ENCODE measurements at regions not wholly inside any gene's neighbourhood (a gene's known extent, or its start where the extent isn't known, plus 50 kb on each side); places are given as distances from the start of the nearest gene placed in this dataset.

DNA sequence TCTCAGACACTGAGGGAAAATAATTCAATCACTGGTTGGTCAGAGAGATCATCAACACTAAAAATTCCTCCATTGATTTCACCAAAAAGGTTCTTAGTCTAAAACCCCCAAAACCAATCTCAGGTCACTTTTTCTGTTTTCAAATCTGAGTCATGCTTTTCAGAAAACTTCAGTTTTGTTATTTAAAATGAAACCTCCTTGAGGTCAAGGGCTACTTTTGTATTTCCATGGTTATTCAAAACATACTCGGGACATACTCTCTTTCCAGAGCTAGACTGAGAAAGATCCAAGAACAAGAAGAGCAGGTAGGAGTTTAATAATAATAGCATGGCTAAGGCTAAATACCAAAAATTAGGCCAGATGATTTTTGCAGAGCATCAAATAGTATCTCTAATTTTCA lies 152.8 kb downstream of the SDHAF3 start:
- H3K4me1 ChIP-seq (replicated peaks; ENCODE audit: insufficient read depth) = no peaks in the 10 kb centered on the region
- H3K36me3 ChIP-seq (ENCODE audit: low read depth) = no peaks in the 10 kb centered on the region
- no peaks in the 10 kb centered on the region for H4K20me1 ChIP-seq (ENCODE audit: insufficient read depth)
- intact Hi-C loops (cut with micrococcal nuclease; ENCODE audit: unreplicated experiment) = no loop called here
- H3F3A ChIP-seq (ENCODE audit: insufficient read depth, low read depth) = no peaks in the 10 kb centered on the region
- no peak overlapping the region for H3K27ac ChIP-seq
- H3K27me3 ChIP-seq (ENCODE audit: insufficient read depth, low read depth) = peaks cover 10% of the 10 kb centered on the region; the same call in 1 of the 2 replicates
- BruUV-seq (replicated peaks) = no TSS peak
- no peak overlapping the region for H2AFZ ChIP-seq
- no peak for DNase-seq
- H3K79me2 ChIP-seq (ENCODE audit: low read depth) = no peaks in the 10 kb centered on the region
- no peak overlapping the region for H3K4me2 ChIP-seq
- H3K9me2 ChIP-seq (ENCODE audit: insufficient read depth) = no peaks in the 10 kb centered on the region
- no peak overlapping the region for H3K4me3 ChIP-seq
- ChIA-PET POLR2A (ENCODE audit: unreplicated experiment) (no interaction called here), CTCF (no interaction called here)
- no peaks in the 10 kb centered on the region for H3K9me3 ChIP-seq (ENCODE audit: insufficient read depth, low read depth)
- no peak for TF ChIP-seq EZH2 (IDR thresholded peaks at IDR 0.05; ENCODE audit: low read depth)
- TF ChIP-seq, protein P1, sequence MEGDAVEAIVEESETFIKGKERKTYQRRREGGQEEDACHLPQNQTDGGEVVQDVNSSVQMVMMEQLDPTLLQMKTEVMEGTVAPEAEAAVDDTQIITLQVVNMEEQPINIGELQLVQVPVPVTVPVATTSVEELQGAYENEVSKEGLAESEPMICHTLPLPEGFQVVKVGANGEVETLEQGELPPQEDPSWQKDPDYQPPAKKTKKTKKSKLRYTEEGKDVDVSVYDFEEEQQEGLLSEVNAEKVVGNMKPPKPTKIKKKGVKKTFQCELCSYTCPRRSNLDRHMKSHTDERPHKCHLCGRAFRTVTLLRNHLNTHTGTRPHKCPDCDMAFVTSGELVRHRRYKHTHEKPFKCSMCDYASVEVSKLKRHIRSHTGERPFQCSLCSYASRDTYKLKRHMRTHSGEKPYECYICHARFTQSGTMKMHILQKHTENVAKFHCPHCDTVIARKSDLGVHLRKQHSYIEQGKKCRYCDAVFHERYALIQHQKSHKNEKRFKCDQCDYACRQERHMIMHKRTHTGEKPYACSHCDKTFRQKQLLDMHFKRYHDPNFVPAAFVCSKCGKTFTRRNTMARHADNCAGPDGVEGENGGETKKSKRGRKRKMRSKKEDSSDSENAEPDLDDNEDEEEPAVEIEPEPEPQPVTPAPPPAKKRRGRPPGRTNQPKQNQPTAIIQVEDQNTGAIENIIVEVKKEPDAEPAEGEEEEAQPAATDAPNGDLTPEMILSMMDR (conservative IDR thresholded peaks at IDR 0.05) = no peak

DNA sequence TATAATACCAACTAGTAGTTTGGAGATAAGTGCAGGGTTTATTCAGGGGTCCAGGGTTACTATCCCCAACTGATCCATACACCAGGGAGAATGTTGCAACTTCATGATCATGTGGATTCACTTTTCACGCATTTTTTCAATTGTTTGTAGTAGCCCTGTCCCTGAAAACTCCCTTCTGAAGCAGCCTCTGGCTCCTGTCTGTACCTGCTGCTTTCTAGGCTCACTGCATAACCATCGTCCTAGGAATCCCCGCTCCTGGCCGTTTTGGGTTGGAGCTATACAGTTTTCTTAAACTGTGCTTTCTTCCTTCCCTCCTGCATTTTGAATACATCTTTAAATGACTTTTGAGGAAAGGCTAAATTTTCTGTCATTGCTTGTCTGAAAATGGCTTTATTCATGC lies 154.1 kb downstream of the SDHAF3 start:
- H3K4me2 ChIP-seq = no peak overlapping the region
- no peak overlapping the region for H2AFZ ChIP-seq
- no peaks in the 10 kb centered on the region for H3K4me1 ChIP-seq (replicated peaks; ENCODE audit: insufficient read depth)
- no peaks in the 10 kb centered on the region for H3K36me3 ChIP-seq (ENCODE audit: low read depth)
- H3K4me3 ChIP-seq = no peak overlapping the region
- no peak overlapping the region for H3K27ac ChIP-seq
- no TSS peak for BruUV-seq (replicated peaks)
- TF ChIP-seq, protein P1 (conservative IDR thresholded peaks at IDR 0.05) = no peak
- no peak for TF ChIP-seq EZH2 (IDR thresholded peaks at IDR 0.05; ENCODE audit: low read depth)
- H3K9me3 ChIP-seq (ENCODE audit: insufficient read depth, low read depth) = no peaks in the 10 kb centered on the region
- H3F3A ChIP-seq (ENCODE audit: insufficient read depth, low read depth) = no peaks in the 10 kb centered on the region
- H3K79me2 ChIP-seq (ENCODE audit: low read depth) = no peaks in the 10 kb centered on the region
- peaks cover 10% of the 10 kb centered on the region; the same call in 1 of the 2 replicates for H3K27me3 ChIP-seq (ENCODE audit: insufficient read depth, low read depth)
- ChIA-PET CTCF (no interaction called here), POLR2A (ENCODE audit: unreplicated experiment) (no interaction called here)
- H4K20me1 ChIP-seq (ENCODE audit: insufficient read depth) = no peaks in the 10 kb centered on the region
- no peaks in the 10 kb centered on the region for H3K9me2 ChIP-seq (ENCODE audit: insufficient read depth)
- DNase-seq = no peak
- intact Hi-C loops (cut with micrococcal nuclease; ENCODE audit: unreplicated experiment) = no loop called here

DNA sequence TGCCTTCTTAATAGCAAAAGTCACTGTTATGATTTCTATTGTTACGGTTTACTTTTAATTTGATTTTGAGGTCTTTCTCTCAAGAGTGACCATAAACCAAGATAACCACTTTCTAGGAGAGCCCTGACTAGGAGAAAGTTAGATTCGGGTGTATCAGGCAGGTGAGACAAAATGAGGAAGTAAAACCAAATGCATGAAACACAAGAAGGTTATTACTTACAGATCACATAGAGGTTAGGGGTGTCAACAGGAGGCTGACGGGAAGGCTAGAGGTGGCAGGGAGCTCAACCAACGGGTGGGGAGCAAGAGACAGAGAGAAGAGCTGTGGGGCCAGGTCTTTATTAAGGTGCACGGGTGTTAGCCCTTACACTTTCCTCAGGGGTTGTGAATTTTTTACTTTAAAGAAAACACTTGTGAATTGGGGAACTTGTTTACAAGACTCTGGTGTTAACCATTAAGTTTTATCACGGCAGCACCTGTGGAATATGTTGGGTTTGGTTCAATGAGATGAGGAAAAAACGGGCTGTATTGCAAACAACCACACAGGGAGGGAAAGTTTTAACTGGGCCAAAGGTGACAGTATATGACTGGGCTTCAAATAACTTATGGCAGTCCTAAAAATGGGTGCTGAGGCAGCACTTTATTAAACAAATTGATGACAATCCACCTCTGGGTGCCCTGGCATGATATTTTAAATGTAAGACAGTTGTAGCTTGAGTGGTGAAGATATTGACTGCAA lies 154.9 kb downstream of the SDHAF3 start:
- CTCF ChIA-PET = no interaction called here
- Histone ChIP-seq H3K4me2 (no peak overlapping the region), H3F3A (ENCODE audit: insufficient read depth, low read depth) (no peaks in the 10 kb centered on the region), H3K9me3 (ENCODE audit: insufficient read depth, low read depth) (no peaks in the 10 kb centered on the region), H3K4me3 (no peak overlapping the region), H2AFZ (no peak overlapping the region), H3K36me3 (ENCODE audit: low read depth) (no peaks in the 10 kb centered on the region), H3K9me2 (ENCODE audit: insufficient read depth) (no peaks in the 10 kb centered on the region), H3K27me3 (ENCODE audit: insufficient read depth, low read depth) (peaks cover 10% of the 10 kb centered on the region; the same call in 1 of the 2 replicates), H3K4me1 (replicated peaks; ENCODE audit: insufficient read depth) (no peaks in the 10 kb centered on the region), H3K27ac (no peak overlapping the region), H4K20me1 (ENCODE audit: insufficient read depth) (no peaks in the 10 kb centered on the region), H3K79me2 (ENCODE audit: low read depth) (no peaks in the 10 kb centered on the region)
- TF ChIP-seq EZH2 (IDR thresholded peaks at IDR 0.05; ENCODE audit: low read depth) = no peak
- TF ChIP-seq, protein P1 (conservative IDR thresholded peaks at IDR 0.05) = no peak
- no peak for DNase-seq
- intact Hi-C loops (cut with micrococcal nuclease; ENCODE audit: unreplicated experiment) = no loop called here
- POLR2A ChIA-PET (ENCODE audit: unreplicated experiment) = no interaction called here
- BruUV-seq (replicated peaks) = no TSS peak
